GM19351 (cell line): ENCODE measurements at regions not wholly inside any gene's neighbourhood (a gene's known extent, or its start where the extent isn't known, plus 50 kb on each side); places are given as distances from the start of the nearest gene placed in this dataset.

ENCODE experiments used
- ATAC-seq: cut with Tn5 transposase; IDR thresholded peaks from one replicate; pipeline ENCODE4 v1.9.1; 2021; ENCODE audit warnings: mild to moderate bottlenecking, moderate library complexity; ENCODE audit not compliant: unreplicated experiment

GRCh38 chr11:128232588-128232987 is 354.8 kb downstream of the ETS1 start:
- peak; percentile 51 for ATAC-seq

GRCh38 chr11:128231845-128232410 is 355.4 kb downstream of the ETS1 start:
- ATAC-seq = no peak

- no peak for ATAC-seq
Measured at GRCh38 chr11:128227466-128227865, 359.9 kb downstream of the ETS1 start.

- no peak for ATAC-seq
Measured at GRCh38 chr11:128226106-128226716, 361.1 kb downstream of the ETS1 start.

- no peak for ATAC-seq
Measured at GRCh38 chr11:128222245-128222884, 365.0 kb downstream of the ETS1 start.

- no peak for ATAC-seq
Measured at GRCh38 chr11:128219731-128220120, 367.6 kb downstream of the ETS1 start.

- ATAC-seq = no peak
Measured at GRCh38 chr11:128216198-128216597, 371.2 kb downstream of the ETS1 start.

GRCh38 chr11:128215238-128215882 is 372.0 kb downstream of the ETS1 start:
- no peak for ATAC-seq

- ATAC-seq = no peak
Measured at GRCh38 chr11:128214263-128214662, 373.1 kb downstream of the ETS1 start.

GRCh38 chr11:128213461-128213860 is 373.9 kb downstream of the ETS1 start:
- ATAC-seq = no peak

- ATAC-seq = no peak
Measured at GRCh38 chr11:128212324-128212723, 375.0 kb downstream of the ETS1 start.

- ATAC-seq = no peak
Measured at GRCh38 chr11:128210148-128210940, 377.0 kb downstream of the ETS1 start.

GRCh38 chr11:128209138-128209435 is 378.3 kb downstream of the ETS1 start:
- ATAC-seq = no peak

GRCh38 chr11:128208329-128209137 is 378.8 kb downstream of the ETS1 start:
- ATAC-seq = no peak

- ATAC-seq = no peak
Measured at GRCh38 chr11:128207861-128208321, 379.5 kb downstream of the ETS1 start.

- no peak for ATAC-seq
Measured at GRCh38 chr11:128206461-128206860, 380.9 kb downstream of the ETS1 start.

GRCh38 chr11:128205796-128206195 is 381.6 kb downstream of the ETS1 start:
- ATAC-seq = no peak

- ATAC-seq = no peak
Measured at GRCh38 chr11:128204898-128205297, 382.5 kb downstream of the ETS1 start.

- ATAC-seq = no peak
Measured at GRCh38 chr11:128201801-128202200, 385.6 kb downstream of the ETS1 start.

GRCh38 chr11:128201009-128201408 is 386.3 kb downstream of the ETS1 start:
- ATAC-seq = no peak
